ENCODE measurements at regions not wholly inside any gene's neighbourhood (a gene's known extent, or its start where the extent isn't known, plus 50 kb on each side); places are given as distances from the start of the nearest gene placed in this dataset.

DNA sequence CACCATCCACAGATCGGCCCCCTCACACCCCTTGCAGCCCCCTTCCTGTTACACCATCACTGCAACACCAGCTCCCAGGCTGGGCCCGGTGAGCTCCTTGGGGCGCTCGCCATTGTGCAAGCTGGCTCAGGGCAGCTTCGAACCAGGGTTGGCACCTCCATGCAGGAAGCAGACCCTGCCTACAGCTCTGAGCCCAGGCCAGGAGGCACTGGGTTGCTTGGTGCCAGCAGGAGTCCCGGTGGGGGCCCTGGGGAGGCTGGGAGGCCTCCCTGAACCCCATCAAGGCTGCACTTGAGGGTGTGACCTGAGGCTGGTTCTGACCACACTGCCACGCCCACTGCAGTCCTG is 417.1 kb downstream of the CTTN start:
- TF ChIP-seq, protein P1, sequence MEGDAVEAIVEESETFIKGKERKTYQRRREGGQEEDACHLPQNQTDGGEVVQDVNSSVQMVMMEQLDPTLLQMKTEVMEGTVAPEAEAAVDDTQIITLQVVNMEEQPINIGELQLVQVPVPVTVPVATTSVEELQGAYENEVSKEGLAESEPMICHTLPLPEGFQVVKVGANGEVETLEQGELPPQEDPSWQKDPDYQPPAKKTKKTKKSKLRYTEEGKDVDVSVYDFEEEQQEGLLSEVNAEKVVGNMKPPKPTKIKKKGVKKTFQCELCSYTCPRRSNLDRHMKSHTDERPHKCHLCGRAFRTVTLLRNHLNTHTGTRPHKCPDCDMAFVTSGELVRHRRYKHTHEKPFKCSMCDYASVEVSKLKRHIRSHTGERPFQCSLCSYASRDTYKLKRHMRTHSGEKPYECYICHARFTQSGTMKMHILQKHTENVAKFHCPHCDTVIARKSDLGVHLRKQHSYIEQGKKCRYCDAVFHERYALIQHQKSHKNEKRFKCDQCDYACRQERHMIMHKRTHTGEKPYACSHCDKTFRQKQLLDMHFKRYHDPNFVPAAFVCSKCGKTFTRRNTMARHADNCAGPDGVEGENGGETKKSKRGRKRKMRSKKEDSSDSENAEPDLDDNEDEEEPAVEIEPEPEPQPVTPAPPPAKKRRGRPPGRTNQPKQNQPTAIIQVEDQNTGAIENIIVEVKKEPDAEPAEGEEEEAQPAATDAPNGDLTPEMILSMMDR (IDR thresholded peaks at IDR 0.05; ENCODE audit: borderline replicate concordance, extremely low read depth, low read length, poor library complexity, severe bottlenecking): no peak
- no peak for TF ChIP-seq EZH2 (IDR thresholded peaks at IDR 0.05; ENCODE audit: borderline replicate concordance, low read depth, low read length, severe bottlenecking)
